ENCODE measurements at regions not wholly inside any gene's neighbourhood (a gene's known extent, or its start where the extent isn't known, plus 50 kb on each side); places are given as distances from the start of the nearest gene placed in this dataset.

DNA sequence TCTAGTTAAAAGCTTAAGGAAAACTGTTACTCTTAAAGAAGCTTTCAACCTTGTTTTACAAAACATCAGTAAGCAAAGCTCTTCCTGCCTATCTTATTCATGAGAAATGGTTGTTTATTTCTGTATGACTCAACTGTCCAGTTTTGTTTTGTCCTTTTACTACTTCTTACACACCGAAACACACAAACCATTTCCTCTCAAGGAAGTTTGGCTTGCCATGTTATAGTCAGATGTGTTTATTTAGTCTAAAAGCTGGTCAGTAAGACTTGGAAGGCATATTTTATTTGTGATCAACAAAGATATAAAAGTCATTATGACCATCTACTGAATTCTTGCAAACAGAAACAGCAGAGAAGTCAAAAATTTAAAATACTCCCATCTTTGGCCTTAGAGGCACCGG is 53.2 kb upstream of the RBSN start:
- no peak overlapping the region for H3K4me3 ChIP-seq
- no peak overlapping the region for H2AFZ ChIP-seq
- no peaks in the 10 kb centered on the region; the same call in 1 of the 2 replicates for H3K9me2 ChIP-seq (ENCODE audit: insufficient read depth)
- Mint-ChIP-seq H3K4me1 (peaks cover 4% of the 10 kb centered on the region; the same call in 2 of the 3 replicates), H3K36me3 (ENCODE audit: low read depth) (no peaks in the 10 kb centered on the region), H3K27ac (no peak overlapping the region), H3K9me3 (no peaks in the 10 kb centered on the region), H3K4me3 (no peak overlapping the region), H3K27me3 (ENCODE audit: insufficient read depth, low read depth, poor library complexity) (no peaks in the 10 kb centered on the region)
- H4K20me1 ChIP-seq (replicated peaks; ENCODE audit: insufficient read depth), result no peaks in the 10 kb centered on the region
- no peaks in the 10 kb centered on the region for H3K27me3 ChIP-seq (ENCODE audit: insufficient read depth)
- DNase-seq (ENCODE audit: low spot score), result no peak
- ATAC-seq, result no peak
- H3F3A ChIP-seq (replicated peaks; ENCODE audit: low read depth), result no peaks in the 10 kb centered on the region
- no peaks in the 10 kb centered on the region for H3K79me2 ChIP-seq (replicated peaks; ENCODE audit: insufficient read depth)
- H3K4me2 ChIP-seq, result no peak overlapping the region
- H3K36me3 ChIP-seq (ENCODE audit: insufficient read depth), result no peaks in the 10 kb centered on the region; the same call in 1 of the 2 replicates
- no peaks in the 10 kb centered on the region for H3K4me1 ChIP-seq (ENCODE audit: insufficient read depth)
- TF ChIP-seq CREB1 (CRISPR knock-in tag; IDR thresholded peaks at IDR 0.05; ENCODE audit: low read depth), result no peak
- H3K27ac ChIP-seq (ENCODE audit: low read depth), result no peak overlapping the region

DNA sequence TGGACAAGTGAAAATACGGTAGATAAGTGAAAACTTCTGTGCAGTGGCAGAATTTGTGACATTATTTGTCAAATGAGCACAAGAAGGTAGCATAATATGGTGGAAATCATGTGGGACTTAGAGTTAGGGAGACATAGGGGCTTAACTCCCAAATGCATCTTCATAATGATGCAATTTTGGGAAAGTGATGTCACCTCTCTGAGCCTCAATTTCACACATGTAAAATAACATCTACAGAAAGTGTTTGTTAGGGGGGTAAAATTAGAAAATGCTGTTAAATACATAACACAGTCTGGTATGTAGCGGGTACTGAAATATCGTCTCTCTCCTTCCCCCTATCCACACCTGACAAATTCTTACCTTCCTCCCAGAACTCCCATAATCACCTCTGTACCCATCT is 52.9 kb upstream of the CAPN7 start:
- Histone ChIP-seq H3K36me3 (ENCODE audit: insufficient read depth) (no peaks in the 10 kb centered on the region; the same call in 1 of the 2 replicates), H2AFZ (no peak overlapping the region), H3K27me3 (ENCODE audit: insufficient read depth) (no peaks in the 10 kb centered on the region), H3K4me1 (ENCODE audit: insufficient read depth) (no peaks in the 10 kb centered on the region), H3K4me3 (no peak overlapping the region), H3F3A (replicated peaks; ENCODE audit: low read depth) (no peaks in the 10 kb centered on the region), H3K9me2 (ENCODE audit: insufficient read depth) (peaks cover 4% of the 10 kb centered on the region; the same call in 1 of the 2 replicates), H3K4me2 (no peak overlapping the region), H3K79me2 (replicated peaks; ENCODE audit: insufficient read depth) (no peaks in the 10 kb centered on the region), H4K20me1 (replicated peaks; ENCODE audit: insufficient read depth) (no peaks in the 10 kb centered on the region), H3K27ac (ENCODE audit: low read depth) (no peak overlapping the region)
- no peak overlapping the region for H3K4me3 Mint-ChIP-seq
- H3K36me3 Mint-ChIP-seq (ENCODE audit: low read depth), result no peaks in the 10 kb centered on the region
- H3K27me3 Mint-ChIP-seq (ENCODE audit: insufficient read depth, low read depth, poor library complexity), result peaks cover 2% of the 10 kb centered on the region
- no peaks in the 10 kb centered on the region for H3K9me3 Mint-ChIP-seq
- DNase-seq (ENCODE audit: low spot score) (no peak), ATAC-seq (no peak)
- peaks cover 4% of the 10 kb centered on the region; the same call in 2 of the 3 replicates for H3K4me1 Mint-ChIP-seq
- H3K27ac Mint-ChIP-seq, result no peak overlapping the region
- TF ChIP-seq, protein P1, sequence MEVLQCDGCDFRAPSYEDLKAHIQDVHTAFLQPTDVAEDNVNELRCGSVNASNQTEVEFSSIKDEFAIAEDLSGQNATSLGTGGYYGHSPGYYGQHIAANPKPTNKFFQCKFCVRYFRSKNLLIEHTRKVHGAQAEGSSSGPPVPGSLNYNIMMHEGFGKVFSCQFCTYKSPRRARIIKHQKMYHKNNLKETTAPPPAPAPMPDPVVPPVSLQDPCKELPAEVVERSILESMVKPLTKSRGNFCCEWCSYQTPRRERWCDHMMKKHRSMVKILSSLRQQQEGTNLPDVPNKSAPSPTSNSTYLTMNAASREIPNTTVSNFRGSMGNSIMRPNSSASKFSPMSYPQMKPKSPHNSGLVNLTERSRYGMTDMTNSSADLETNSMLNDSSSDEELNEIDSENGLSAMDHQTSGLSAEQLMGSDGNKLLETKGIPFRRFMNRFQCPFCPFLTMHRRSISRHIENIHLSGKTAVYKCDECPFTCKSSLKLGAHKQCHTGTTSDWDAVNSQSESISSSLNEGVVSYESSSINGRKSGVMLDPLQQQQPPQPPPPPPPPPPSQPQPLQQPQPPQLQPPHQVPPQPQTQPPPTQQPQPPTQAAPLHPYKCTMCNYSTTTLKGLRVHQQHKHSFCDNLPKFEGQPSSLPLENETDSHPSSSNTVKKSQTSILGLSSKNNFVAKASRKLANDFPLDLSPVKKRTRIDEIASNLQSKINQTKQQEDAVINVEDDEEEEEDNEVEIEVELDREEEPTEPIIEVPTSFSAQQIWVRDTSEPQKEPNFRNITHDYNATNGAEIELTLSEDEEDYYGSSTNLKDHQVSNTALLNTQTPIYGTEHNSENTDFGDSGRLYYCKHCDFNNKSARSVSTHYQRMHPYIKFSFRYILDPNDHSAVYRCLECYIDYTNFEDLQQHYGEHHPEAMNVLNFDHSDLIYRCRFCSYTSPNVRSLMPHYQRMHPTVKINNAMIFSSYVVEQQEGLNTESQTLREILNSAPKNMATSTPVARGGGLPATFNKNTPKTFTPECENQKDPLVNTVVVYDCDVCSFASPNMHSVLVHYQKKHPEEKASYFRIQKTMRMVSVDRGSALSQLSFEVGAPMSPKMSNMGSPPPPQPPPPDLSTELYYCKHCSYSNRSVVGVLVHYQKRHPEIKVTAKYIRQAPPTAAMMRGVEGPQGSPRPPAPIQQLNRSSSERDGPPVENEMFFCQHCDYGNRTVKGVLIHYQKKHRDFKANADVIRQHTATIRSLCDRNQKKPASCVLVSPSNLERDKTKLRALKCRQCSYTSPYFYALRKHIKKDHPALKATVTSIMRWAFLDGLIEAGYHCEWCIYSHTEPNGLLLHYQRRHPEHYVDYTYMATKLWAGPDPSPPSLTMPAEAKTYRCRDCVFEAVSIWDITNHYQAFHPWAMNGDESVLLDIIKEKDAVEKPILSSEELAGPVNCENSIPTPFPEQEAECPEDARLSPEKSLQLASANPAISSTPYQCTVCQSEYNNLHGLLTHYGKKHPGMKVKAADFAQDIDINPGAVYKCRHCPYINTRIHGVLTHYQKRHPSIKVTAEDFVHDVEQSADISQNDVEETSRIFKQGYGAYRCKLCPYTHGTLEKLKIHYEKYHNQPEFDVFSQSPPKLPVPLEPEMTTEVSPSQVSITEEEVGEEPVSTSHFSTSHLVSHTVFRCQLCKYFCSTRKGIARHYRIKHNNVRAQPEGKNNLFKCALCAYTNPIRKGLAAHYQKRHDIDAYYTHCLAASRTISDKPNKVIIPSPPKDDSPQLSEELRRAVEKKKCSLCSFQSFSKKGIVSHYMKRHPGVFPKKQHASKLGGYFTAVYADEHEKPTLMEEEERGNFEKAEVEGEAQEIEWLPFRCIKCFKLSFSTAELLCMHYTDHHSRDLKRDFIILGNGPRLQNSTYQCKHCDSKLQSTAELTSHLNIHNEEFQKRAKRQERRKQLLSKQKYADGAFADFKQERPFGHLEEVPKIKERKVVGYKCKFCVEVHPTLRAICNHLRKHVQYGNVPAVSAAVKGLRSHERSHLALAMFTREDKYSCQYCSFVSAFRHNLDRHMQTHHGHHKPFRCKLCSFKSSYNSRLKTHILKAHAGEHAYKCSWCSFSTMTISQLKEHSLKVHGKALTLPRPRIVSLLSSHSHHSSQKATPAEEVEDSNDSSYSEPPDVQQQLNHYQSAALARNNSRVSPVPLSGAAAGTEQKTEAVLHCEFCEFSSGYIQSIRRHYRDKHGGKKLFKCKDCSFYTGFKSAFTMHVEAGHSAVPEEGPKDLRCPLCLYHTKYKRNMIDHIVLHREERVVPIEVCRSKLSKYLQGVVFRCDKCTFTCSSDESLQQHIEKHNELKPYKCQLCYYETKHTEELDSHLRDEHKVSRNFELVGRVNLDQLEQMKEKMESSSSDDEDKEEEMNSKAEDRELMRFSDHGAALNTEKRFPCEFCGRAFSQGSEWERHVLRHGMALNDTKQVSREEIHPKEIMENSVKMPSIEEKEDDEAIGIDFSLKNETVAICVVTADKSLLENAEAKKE (CRISPR knock-in tag; IDR thresholded peaks at IDR 0.05), result no peak
- TF ChIP-seq ZNF331 (CRISPR knock-in tag; IDR thresholded peaks at IDR 0.05; ENCODE audit: low read depth), result no peak
- TF ChIP-seq, protein P2, sequence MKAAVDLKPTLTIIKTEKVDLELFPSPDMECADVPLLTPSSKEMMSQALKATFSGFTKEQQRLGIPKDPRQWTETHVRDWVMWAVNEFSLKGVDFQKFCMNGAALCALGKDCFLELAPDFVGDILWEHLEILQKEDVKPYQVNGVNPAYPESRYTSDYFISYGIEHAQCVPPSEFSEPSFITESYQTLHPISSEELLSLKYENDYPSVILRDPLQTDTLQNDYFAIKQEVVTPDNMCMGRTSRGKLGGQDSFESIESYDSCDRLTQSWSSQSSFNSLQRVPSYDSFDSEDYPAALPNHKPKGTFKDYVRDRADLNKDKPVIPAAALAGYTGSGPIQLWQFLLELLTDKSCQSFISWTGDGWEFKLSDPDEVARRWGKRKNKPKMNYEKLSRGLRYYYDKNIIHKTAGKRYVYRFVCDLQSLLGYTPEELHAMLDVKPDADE (IDR thresholded peaks at IDR 0.05), result no peak
- no peak for TF ChIP-seq JUNB (IDR thresholded peaks at IDR 0.05; ENCODE audit: unreplicated experiment)
- TF ChIP-seq ZNF114 (CRISPR knock-in tag; IDR thresholded peaks at IDR 0.05), result no peak
- no peak for TF ChIP-seq CREB1 (CRISPR knock-in tag; IDR thresholded peaks at IDR 0.05; ENCODE audit: low read depth)
- no peak for TF ChIP-seq EZH2 (IDR thresholded peaks at IDR 0.05; ENCODE audit: low read depth, unreplicated experiment)
- TF ChIP-seq EZH2phosphoT487 (IDR thresholded peaks at IDR 0.05; ENCODE audit: unreplicated experiment), result no peak
- no peak for TF ChIP-seq POLR2AphosphoS5 (IDR thresholded peaks at IDR 0.05; ENCODE audit: low read depth)
- no peak for TF ChIP-seq REST (IDR thresholded peaks at IDR 0.05; ENCODE audit: unreplicated experiment)

Measured in GM23338 (cell line).